ENCODE measurements at regions not wholly inside any gene's neighbourhood (a gene's known extent, or its start where the extent isn't known, plus 50 kb on each side); places are given as distances from the start of the nearest gene placed in this dataset.

DNA sequence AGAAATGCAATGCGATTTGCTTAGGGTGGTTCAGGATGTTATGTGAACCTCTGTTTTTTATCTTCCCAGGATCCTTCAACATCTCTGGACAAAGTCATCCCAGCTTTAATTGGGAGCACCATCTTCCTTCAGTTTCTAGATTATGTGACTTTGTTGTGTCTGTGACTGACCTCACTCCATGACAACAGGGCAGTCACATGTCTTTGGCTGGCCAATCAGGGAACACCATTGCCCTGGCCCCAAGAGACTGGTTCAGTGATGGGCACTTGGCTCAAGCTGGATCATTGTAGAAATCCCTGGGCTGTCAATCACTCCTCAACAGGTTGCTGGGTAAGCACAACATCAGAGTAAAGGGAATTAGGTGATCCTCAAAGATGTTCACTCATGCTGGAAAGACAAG lies 499.7 kb downstream of the XYLT1 start:
- no peaks in the 10 kb centered on the region for H3K27me3 ChIP-seq (ENCODE audit: control insufficient read depth, insufficient read depth, low read length)
- no peak overlapping the region for H3K27ac ChIP-seq (ENCODE audit: insufficient read depth, low read length)
- H3K4me2 ChIP-seq (ENCODE audit: extremely low read depth, insufficient read depth, low read length), result no peak overlapping the region
- H3K4me1 ChIP-seq (ENCODE audit: control insufficient read depth, extremely low read depth, insufficient read depth, low read length), result no peaks in the 10 kb centered on the region
- no peaks in the 10 kb centered on the region for H4K20me1 ChIP-seq (ENCODE audit: control insufficient read depth, extremely low read depth, insufficient read depth, low read length)
- H3K9ac ChIP-seq (ENCODE audit: insufficient read depth, low read length), result no peak overlapping the region
- no peak overlapping the region for H3K4me3 ChIP-seq (replicated peaks in 1 of 4; ENCODE audit: control extremely low read depth in 1 of 4, insufficient read depth in 1 of 4, low read depth in 3 of 4, low read length in 4 of 4)
- no peaks in the 10 kb centered on the region for H3K9me3 ChIP-seq (ENCODE audit: control insufficient read depth, insufficient read depth, low read depth, low read length)
- no peak for DNase-seq (ENCODE audit: low read depth in 2 of 2)
- H3K79me2 ChIP-seq (ENCODE audit: control insufficient read depth, insufficient read depth, low read length), result no peaks in the 10 kb centered on the region
- no peak overlapping the region for H2AFZ ChIP-seq (ENCODE audit: low read length)
- TF ChIP-seq EZH2 (IDR thresholded peaks at IDR 0.05; ENCODE audit: low read length, missing control alignments), result no peak
- TF ChIP-seq, protein P1, sequence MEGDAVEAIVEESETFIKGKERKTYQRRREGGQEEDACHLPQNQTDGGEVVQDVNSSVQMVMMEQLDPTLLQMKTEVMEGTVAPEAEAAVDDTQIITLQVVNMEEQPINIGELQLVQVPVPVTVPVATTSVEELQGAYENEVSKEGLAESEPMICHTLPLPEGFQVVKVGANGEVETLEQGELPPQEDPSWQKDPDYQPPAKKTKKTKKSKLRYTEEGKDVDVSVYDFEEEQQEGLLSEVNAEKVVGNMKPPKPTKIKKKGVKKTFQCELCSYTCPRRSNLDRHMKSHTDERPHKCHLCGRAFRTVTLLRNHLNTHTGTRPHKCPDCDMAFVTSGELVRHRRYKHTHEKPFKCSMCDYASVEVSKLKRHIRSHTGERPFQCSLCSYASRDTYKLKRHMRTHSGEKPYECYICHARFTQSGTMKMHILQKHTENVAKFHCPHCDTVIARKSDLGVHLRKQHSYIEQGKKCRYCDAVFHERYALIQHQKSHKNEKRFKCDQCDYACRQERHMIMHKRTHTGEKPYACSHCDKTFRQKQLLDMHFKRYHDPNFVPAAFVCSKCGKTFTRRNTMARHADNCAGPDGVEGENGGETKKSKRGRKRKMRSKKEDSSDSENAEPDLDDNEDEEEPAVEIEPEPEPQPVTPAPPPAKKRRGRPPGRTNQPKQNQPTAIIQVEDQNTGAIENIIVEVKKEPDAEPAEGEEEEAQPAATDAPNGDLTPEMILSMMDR (conservative IDR thresholded peaks at IDR 0.05 in 1 of 2, IDR thresholded peaks at IDR 0.05 in 1 of 2; ENCODE audit: low read depth in 1 of 2, low read length in 2 of 2), result no peak
- H3K36me3 ChIP-seq (ENCODE audit: control insufficient read depth, insufficient read depth, low read length), result no peaks in the 10 kb centered on the region

DNA sequence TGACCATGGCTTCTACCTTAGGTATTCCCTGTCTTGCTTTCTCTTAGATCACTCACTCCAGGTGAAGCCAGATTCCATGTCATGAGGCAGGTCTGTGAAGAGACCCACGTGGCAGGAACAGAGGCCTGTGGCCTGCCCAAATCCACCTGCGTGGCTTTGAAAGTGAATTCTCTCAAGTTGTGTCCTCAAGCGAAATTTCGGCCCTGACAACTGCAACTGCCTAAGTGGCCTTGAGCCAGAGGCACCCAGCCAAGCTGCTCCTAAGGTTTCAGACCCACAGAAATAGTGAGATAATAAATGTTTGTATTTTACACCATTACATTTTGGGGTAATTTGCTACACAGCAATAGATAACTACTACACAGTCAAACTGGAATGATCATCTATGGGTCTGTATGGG lies 497.9 kb downstream of the XYLT1 start:
- Histone ChIP-seq H3K79me2 (ENCODE audit: control insufficient read depth, insufficient read depth, low read length) (no peaks in the 10 kb centered on the region), H3K9me3 (ENCODE audit: control insufficient read depth, insufficient read depth, low read depth, low read length) (no peaks in the 10 kb centered on the region), H3K27me3 (ENCODE audit: control insufficient read depth, insufficient read depth, low read length) (no peaks in the 10 kb centered on the region), H3K27ac (ENCODE audit: insufficient read depth, low read length) (no peak overlapping the region), H3K4me2 (ENCODE audit: extremely low read depth, insufficient read depth, low read length) (no peak overlapping the region), H3K4me1 (ENCODE audit: control insufficient read depth, extremely low read depth, insufficient read depth, low read length) (no peaks in the 10 kb centered on the region), H3K9ac (ENCODE audit: insufficient read depth, low read length) (no peak overlapping the region), H4K20me1 (ENCODE audit: control insufficient read depth, extremely low read depth, insufficient read depth, low read length) (no peaks in the 10 kb centered on the region), H2AFZ (ENCODE audit: low read length) (no peak overlapping the region), H3K4me3 (replicated peaks in 1 of 4; ENCODE audit: control extremely low read depth in 1 of 4, insufficient read depth in 1 of 4, low read depth in 3 of 4, low read length in 4 of 4) (no peak overlapping the region), H3K36me3 (ENCODE audit: control insufficient read depth, insufficient read depth, low read length) (no peaks in the 10 kb centered on the region)
- TF ChIP-seq, protein P1 (conservative IDR thresholded peaks at IDR 0.05 in 1 of 2, IDR thresholded peaks at IDR 0.05 in 1 of 2; ENCODE audit: low read depth in 1 of 2, low read length in 2 of 2), result no peak
- TF ChIP-seq EZH2 (IDR thresholded peaks at IDR 0.05; ENCODE audit: low read length, missing control alignments), result no peak
- DNase-seq (ENCODE audit: low read depth in 2 of 2), result no peak

DNA sequence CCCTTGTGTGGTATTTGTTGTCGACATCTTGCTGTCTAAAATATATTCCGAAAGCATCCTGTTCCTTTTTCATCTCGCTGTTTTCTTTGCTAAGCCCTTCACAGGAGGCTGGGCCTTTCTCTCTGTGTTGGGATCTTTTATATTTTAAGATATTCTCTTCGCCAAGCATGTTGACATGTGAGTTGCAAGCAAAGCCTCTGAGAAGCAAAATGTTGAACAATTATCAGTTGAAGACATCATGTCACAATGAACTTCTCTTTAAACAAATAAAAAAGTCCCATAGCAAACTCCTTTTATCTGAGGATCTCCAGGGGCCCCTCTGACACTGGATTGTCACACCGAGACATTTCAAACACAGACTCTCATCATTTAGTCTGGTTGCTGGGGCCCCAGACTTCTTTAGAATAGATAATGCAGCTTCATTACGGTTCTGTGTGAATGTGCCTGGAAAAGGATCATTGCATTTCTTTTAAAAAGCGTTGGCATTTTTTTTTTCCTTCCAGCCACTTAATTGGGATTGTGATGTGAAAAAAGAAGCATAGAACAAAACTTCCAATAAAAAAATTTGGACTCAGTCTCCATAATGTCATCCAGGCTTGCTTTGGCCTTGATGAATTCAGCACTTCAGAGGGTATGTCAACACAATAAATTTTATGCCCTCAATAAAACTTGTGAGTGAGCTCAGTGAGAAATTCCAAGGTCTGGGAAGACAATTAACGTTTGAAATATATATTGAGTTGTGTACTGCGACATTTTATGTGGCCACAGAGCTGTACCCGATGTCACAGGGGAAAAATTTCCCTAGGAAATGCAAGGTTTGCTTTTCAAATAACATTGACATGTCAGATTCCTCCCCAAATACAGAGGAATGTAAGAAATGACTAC lies 496.8 kb downstream of the XYLT1 start:
- DNase-seq (ENCODE audit: low read depth in 2 of 2), result no peak
- no peaks in the 10 kb centered on the region for H4K20me1 ChIP-seq (ENCODE audit: control insufficient read depth, extremely low read depth, insufficient read depth, low read length)
- H2AFZ ChIP-seq (ENCODE audit: low read length), result no peak overlapping the region
- no peak overlapping the region for H3K4me2 ChIP-seq (ENCODE audit: extremely low read depth, insufficient read depth, low read length)
- no peaks in the 10 kb centered on the region for H3K36me3 ChIP-seq (ENCODE audit: control insufficient read depth, insufficient read depth, low read length)
- H3K9ac ChIP-seq (ENCODE audit: insufficient read depth, low read length), result no peak overlapping the region
- H3K4me3 ChIP-seq (replicated peaks in 1 of 4; ENCODE audit: control extremely low read depth in 1 of 4, insufficient read depth in 1 of 4, low read depth in 3 of 4, low read length in 4 of 4), result no peak overlapping the region
- H3K27ac ChIP-seq (ENCODE audit: insufficient read depth, low read length), result no peak overlapping the region
- no peaks in the 10 kb centered on the region for H3K4me1 ChIP-seq (ENCODE audit: control insufficient read depth, extremely low read depth, insufficient read depth, low read length)
- no peaks in the 10 kb centered on the region for H3K79me2 ChIP-seq (ENCODE audit: control insufficient read depth, insufficient read depth, low read length)
- no peaks in the 10 kb centered on the region for H3K9me3 ChIP-seq (ENCODE audit: control insufficient read depth, insufficient read depth, low read depth, low read length)
- H3K27me3 ChIP-seq (ENCODE audit: control insufficient read depth, insufficient read depth, low read length), result no peaks in the 10 kb centered on the region
- TF ChIP-seq EZH2 (IDR thresholded peaks at IDR 0.05; ENCODE audit: low read length, missing control alignments), result no peak
- TF ChIP-seq, protein P1 (conservative IDR thresholded peaks at IDR 0.05 in 1 of 2, IDR thresholded peaks at IDR 0.05 in 1 of 2; ENCODE audit: low read depth in 1 of 2, low read length in 2 of 2), result no peak
